ENCODE measurements at regions not wholly inside any gene's neighbourhood (a gene's known extent, or its start where the extent isn't known, plus 50 kb on each side); places are given as distances from the start of the nearest gene placed in this dataset.
"Not testable (repeated sequence)": the region's sequence is repeated elsewhere in the genome, so short reads cannot be mapped to it uniquely, and the experiment has no call there.

DNA sequence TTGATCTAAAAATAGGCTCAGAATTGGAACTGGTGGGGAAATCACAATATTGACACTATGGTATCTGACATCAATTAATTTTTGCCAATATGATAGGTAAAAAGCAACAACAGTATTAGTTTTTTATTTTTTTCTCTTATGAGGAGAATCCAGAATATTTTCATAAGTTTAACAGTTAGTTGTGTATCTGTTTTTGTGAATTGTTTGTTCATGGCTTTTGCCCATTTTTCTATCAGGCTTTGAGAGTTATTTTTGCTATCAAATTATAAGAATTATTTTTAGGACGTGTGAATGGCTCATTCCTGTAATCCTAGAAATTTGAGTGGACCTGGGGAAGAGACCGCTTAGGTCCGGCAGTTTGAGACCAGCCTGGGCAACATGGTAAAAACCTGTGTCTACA, 608.6 kb upstream of the ADGRB3 start:
- H3K4me3 ChIP-seq (ENCODE audit: low read depth, low read length) = no peak overlapping the region
- TF ChIP-seq, protein P1, sequence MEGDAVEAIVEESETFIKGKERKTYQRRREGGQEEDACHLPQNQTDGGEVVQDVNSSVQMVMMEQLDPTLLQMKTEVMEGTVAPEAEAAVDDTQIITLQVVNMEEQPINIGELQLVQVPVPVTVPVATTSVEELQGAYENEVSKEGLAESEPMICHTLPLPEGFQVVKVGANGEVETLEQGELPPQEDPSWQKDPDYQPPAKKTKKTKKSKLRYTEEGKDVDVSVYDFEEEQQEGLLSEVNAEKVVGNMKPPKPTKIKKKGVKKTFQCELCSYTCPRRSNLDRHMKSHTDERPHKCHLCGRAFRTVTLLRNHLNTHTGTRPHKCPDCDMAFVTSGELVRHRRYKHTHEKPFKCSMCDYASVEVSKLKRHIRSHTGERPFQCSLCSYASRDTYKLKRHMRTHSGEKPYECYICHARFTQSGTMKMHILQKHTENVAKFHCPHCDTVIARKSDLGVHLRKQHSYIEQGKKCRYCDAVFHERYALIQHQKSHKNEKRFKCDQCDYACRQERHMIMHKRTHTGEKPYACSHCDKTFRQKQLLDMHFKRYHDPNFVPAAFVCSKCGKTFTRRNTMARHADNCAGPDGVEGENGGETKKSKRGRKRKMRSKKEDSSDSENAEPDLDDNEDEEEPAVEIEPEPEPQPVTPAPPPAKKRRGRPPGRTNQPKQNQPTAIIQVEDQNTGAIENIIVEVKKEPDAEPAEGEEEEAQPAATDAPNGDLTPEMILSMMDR (IDR thresholded peaks at IDR 0.05; ENCODE audit: insufficient read depth, low read depth, low read length) = no peak
- no peak for DNase-seq (ENCODE audit: low read depth)

DNA sequence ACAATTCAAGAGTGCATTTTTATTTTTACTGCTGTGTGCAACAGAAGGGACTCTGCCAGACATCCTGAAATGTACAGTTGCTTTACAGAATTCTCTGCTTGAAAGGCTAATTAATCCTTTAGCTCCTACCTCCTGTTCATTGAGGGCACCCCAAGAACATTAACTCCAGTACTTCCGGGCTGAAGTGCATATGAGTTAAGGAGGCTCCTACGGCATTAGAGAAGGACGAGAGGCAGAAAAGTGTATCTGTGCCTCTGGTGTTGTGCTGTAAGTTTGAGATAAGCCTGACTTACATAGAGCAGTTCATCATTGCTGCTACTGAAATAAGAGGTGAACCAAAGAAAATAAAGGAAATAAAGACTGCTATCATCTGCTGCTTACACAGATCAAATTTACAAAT, 609.3 kb upstream of the ADGRB3 start:
- TF ChIP-seq, protein P1 (IDR thresholded peaks at IDR 0.05; ENCODE audit: insufficient read depth, low read depth, low read length) = no peak
- H3K4me3 ChIP-seq (ENCODE audit: low read depth, low read length) = no peak overlapping the region
- no peak for DNase-seq (ENCODE audit: low read depth)

DNA sequence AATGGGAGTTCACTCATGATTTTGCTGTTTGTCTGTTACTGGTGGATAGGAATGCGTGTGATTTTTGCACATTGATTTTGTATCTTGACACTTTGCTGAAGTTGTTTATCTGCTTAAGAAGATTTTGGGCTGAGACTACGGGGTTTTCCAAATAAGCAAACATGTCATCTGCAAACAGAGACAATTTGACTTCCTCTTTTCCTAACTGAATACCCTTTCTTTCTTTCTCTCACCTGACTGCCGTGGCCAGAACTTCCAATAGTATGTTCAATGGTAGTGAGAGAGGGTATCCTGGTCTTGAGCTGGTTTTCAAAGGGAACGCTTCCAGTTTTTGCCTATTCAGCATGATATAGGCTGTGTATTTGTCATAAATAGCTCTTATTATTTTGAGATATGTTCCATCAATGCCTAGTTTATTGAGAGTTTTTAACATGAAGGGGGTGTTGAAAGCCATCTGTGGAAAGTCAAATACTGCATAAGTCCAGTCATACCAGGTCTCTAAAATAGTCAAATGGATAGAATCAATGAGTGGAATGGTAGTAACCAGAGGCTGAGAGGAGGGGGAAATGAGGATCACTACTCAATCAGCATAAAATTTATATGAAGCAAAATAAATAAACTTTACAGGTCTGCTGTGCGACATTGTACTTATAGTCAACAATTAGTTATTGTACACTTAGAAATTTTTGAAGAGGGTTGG, 610.4 kb upstream of the ADGRB3 start:
- no peak overlapping the region for H3K4me3 ChIP-seq (ENCODE audit: low read depth, low read length)
- TF ChIP-seq, protein P1 (IDR thresholded peaks at IDR 0.05; ENCODE audit: insufficient read depth, low read depth, low read length) = no peak
- DNase-seq (ENCODE audit: low read depth) = no peak

DNA sequence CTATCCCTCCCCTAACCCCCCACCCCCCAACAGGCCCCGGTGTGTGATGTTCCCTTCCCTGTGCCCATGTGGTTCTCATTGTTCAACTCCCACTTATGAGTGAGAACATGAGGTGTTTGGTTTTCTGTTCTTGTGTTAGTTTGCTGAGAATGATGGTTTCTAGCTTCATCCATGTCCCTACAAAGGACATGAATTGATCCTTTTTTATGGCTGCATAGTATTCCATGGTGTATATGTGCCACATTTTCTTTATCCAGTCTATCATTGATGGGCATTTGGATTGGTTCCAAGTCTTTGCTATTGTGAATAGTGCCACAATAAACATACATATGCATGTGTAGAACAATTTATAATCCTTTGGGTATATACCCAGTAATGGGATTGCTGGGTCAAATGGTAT, 612.1 kb upstream of the ADGRB3 start:
- not testable (repeated sequence) for H3K4me3 ChIP-seq (ENCODE audit: low read depth, low read length); DNase-seq (ENCODE audit: low read depth)

DNA sequence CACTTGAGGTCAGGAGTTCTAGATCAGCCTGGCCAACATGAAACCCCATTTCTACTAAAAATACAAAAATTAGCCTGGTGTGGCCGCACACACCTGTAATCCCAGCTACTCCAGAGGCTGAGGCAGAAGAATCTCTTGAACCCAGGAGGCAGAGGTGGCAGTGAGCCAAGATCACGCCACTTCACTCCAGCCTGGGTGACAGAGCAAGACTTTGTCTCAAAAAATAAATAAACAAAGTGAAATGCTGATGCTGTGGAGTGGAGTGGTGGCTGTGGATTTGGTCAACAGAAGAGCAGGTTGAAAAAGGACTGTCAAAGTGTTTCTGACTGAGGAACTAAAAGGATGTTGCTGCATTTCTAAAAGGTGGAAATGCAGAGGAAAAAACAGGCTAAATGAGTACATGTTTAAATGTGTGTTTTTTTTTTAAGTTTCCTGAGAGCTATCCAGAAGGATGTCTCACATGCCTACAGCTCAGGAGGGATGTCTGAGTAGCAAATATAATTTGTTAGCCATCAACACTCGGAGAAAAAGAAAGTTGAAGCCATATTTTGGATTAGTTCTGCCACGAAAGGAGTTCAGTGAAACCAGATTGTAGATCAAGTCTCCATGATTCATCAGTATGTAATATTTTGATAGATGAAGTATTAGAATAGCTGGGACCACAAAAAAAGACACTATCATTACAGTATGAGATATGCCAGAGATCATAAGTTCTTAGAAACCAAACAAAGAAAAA, 621.1 kb upstream of the ADGRB3 start:
- TF ChIP-seq, protein P1 (IDR thresholded peaks at IDR 0.05; ENCODE audit: insufficient read depth, low read depth, low read length) = no peak
- no peak for DNase-seq (ENCODE audit: low read depth)
- no peak overlapping the region for H3K4me3 ChIP-seq (ENCODE audit: low read depth, low read length)

DNA sequence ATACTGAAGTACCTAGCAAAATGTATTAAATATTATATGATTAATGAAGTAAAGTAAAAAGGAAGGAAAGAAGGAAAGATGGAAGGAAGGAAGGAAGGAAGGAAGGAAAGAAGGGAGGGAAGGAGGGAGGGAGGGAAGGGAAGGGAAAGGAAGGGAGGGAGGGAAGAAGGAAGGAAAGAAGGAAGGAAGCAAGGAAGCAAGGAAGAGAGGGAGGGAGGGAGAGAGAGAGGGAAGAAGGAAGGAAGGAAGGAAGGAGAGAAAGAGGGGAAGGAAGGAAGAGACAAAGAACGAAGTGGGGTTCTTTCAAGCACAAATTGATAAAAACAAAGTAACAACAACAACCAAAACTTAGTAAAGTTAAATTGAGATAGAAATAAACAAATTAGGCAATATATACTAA, 622.3 kb upstream of the ADGRB3 start:
- TF ChIP-seq, protein P1 (IDR thresholded peaks at IDR 0.05; ENCODE audit: insufficient read depth, low read depth, low read length) = no peak
- no peak overlapping the region for H3K4me3 ChIP-seq (ENCODE audit: low read depth, low read length)
- DNase-seq (ENCODE audit: low read depth) = no peak

DNA sequence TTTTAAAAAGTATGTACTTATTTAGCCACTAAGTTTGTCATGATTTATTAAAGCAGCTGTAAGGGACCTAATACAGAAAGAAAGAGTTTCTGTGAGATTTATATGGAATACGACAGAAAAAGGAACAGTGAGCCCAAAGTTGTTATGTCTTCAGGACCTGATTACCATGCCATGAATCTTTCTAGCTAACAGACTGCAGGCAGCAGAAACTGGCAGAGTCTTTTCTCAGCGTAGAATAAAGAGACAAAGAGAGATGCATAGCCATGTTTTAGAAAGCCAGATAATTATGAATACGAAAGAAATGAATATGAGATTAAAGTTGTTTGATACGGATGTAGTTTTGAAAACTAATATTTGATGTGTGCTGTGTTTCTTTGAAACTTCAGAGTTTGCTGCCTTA, 624.1 kb upstream of the ADGRB3 start:
- H3K4me3 ChIP-seq (ENCODE audit: low read depth, low read length) = no peak overlapping the region
- TF ChIP-seq, protein P1 (IDR thresholded peaks at IDR 0.05; ENCODE audit: insufficient read depth, low read depth, low read length) = no peak
- DNase-seq (ENCODE audit: low read depth) = no peak
